HG03460 (cell line): ENCODE measurements at regions not wholly inside any gene's neighbourhood (a gene's known extent, or its start where the extent isn't known, plus 50 kb on each side); places are given as distances from the start of the nearest gene placed in this dataset.

Source experiments
- ATAC-seq: cut with Tn5 transposase; IDR thresholded peaks from one replicate; pipeline ENCODE4 v1.9.1; 2021; ENCODE audit not compliant: unreplicated experiment

- ATAC-seq, result no peak
Observed at GRCh38 chr6:19438566-19439353, 398.4 kb upstream of the ID4 start.

GRCh38 chr6:19440531-19440930 is 396.6 kb upstream of the ID4 start:
- ATAC-seq, result no peak

- ATAC-seq, result no peak
Observed at GRCh38 chr6:19443411-19443810, 393.8 kb upstream of the ID4 start.

GRCh38 chr6:19444041-19444440 is 393.1 kb upstream of the ID4 start:
- no peak for ATAC-seq

GRCh38 chr6:19444481-19444880 is 392.7 kb upstream of the ID4 start:
- no peak for ATAC-seq

GRCh38 chr6:19446570-19446969 is 390.6 kb upstream of the ID4 start:
- no peak for ATAC-seq

GRCh38 chr6:19450651-19451050 is 386.5 kb upstream of the ID4 start:
- ATAC-seq, result no peak

GRCh38 chr6:19452495-19452894 is 384.7 kb upstream of the ID4 start:
- ATAC-seq, result no peak

GRCh38 chr6:19454001-19454720 is 383.0 kb upstream of the ID4 start:
- ATAC-seq, result no peak

- no peak for ATAC-seq
Observed at GRCh38 chr6:19454721-19455392, 382.3 kb upstream of the ID4 start.

GRCh38 chr6:19463250-19463649 is 373.9 kb upstream of the ID4 start:
- ATAC-seq, result no peak

- no peak for ATAC-seq
Observed at GRCh38 chr6:19463925-19464324, 373.2 kb upstream of the ID4 start.

GRCh38 chr6:19465256-19465655 is 371.9 kb upstream of the ID4 start:
- ATAC-seq, result no peak

- no peak for ATAC-seq
Observed at GRCh38 chr6:19465760-19466159, 371.4 kb upstream of the ID4 start.

- ATAC-seq, result no peak
Observed at GRCh38 chr6:19470333-19470732, 366.8 kb upstream of the ID4 start.

- ATAC-seq, result no peak
Observed at GRCh38 chr6:19472153-19472552, 365.0 kb upstream of the ID4 start.

- no peak for ATAC-seq
Observed at GRCh38 chr6:19472850-19473249, 364.3 kb upstream of the ID4 start.

GRCh38 chr6:19477563-19477962 is 359.6 kb upstream of the ID4 start:
- no peak for ATAC-seq

GRCh38 chr6:19478273-19478672 is 358.9 kb upstream of the ID4 start:
- no peak for ATAC-seq

GRCh38 chr6:19478992-19479391 is 358.2 kb upstream of the ID4 start:
- no peak for ATAC-seq

- no peak for ATAC-seq
Observed at GRCh38 chr6:19479551-19479950, 357.6 kb upstream of the ID4 start.
